ENCODE measurements at regions not wholly inside any gene's neighbourhood (a gene's known extent, or its start where the extent isn't known, plus 50 kb on each side); places are given as distances from the start of the nearest gene placed in this dataset.

DNA sequence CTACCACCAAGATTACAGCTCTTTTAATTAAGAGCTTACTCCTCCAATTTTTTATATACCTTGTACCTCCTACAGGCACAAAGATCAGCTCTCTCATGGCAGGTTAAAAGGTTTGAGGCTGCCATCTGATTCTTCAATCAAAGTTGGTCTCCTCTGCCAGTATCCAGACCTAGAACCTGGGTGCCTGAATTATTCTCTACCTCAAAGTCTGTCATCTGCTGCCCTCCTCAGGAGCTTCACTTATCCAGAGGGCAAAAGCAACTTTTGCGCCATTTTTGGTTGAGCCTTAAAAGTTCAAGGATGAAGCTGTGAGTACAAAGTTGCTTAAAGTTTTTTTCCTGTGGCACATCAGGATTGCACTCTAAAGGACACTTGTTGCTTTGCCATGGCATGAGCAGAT lies 343.7 kb upstream of the PPP1R2C start:
- no peak for DNase-seq
- Histone ChIP-seq H3K4me2 (no peak overlapping the region), H2AFZ (no peak overlapping the region), H3K9me2 (ENCODE audit: insufficient read depth) (no peaks in the 10 kb centered on the region), H3F3A (ENCODE audit: insufficient read depth, low read depth) (no peaks in the 10 kb centered on the region), H4K20me1 (ENCODE audit: insufficient read depth) (no peaks in the 10 kb centered on the region), H3K27me3 (ENCODE audit: insufficient read depth, low read depth) (no peaks in the 10 kb centered on the region), H3K4me3 (no peak overlapping the region), H3K36me3 (ENCODE audit: low read depth) (no peaks in the 10 kb centered on the region), H3K4me1 (replicated peaks; ENCODE audit: insufficient read depth) (no peaks in the 10 kb centered on the region), H3K27ac (no peak overlapping the region), H3K9me3 (ENCODE audit: insufficient read depth, low read depth) (no peaks in the 10 kb centered on the region), H3K79me2 (ENCODE audit: low read depth) (no peaks in the 10 kb centered on the region)
- POLR2A ChIA-PET (ENCODE audit: unreplicated experiment): no interaction called here
- TF ChIP-seq, protein P1, sequence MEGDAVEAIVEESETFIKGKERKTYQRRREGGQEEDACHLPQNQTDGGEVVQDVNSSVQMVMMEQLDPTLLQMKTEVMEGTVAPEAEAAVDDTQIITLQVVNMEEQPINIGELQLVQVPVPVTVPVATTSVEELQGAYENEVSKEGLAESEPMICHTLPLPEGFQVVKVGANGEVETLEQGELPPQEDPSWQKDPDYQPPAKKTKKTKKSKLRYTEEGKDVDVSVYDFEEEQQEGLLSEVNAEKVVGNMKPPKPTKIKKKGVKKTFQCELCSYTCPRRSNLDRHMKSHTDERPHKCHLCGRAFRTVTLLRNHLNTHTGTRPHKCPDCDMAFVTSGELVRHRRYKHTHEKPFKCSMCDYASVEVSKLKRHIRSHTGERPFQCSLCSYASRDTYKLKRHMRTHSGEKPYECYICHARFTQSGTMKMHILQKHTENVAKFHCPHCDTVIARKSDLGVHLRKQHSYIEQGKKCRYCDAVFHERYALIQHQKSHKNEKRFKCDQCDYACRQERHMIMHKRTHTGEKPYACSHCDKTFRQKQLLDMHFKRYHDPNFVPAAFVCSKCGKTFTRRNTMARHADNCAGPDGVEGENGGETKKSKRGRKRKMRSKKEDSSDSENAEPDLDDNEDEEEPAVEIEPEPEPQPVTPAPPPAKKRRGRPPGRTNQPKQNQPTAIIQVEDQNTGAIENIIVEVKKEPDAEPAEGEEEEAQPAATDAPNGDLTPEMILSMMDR (conservative IDR thresholded peaks at IDR 0.05): no peak
- TF ChIP-seq EZH2 (IDR thresholded peaks at IDR 0.05; ENCODE audit: low read depth): no peak
- intact Hi-C loops (cut with micrococcal nuclease; ENCODE audit: unreplicated experiment): no loop called here
- CTCF ChIA-PET: no interaction called here
- no TSS peak for BruUV-seq (replicated peaks)

DNA sequence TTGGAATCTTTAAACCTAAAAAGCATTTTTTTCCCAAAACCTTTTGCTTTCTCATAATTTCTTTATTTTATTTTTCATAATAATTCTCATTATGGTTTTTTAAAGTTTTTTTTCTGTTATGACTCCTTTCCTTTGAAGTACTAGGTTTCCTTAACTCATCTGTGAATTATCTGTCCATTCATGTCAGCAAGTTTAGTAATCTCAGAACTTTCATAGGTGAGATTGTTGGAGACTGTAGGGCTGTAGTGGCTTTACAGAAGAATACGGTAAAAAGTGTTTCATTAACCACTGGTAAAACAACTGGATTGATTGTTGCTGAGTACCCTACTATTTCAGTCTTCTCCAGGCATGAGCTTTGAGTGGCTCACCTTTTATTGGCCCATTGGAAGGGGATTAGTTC lies 361.7 kb upstream of the PPP1R2C start:
- intact Hi-C loops (cut with micrococcal nuclease; ENCODE audit: unreplicated experiment): no loop called here
- ChIA-PET POLR2A (ENCODE audit: unreplicated experiment) (no interaction called here), CTCF (no interaction called here)
- no peak overlapping the region for H3K4me3 ChIP-seq
- H3K4me1 ChIP-seq (replicated peaks; ENCODE audit: insufficient read depth): no peaks in the 10 kb centered on the region
- DNase-seq: no peak
- no TSS peak for BruUV-seq (replicated peaks)
- H3K9me2 ChIP-seq (ENCODE audit: insufficient read depth): no peaks in the 10 kb centered on the region
- H4K20me1 ChIP-seq (ENCODE audit: insufficient read depth): no peaks in the 10 kb centered on the region
- no peak overlapping the region for H3K27ac ChIP-seq
- H3F3A ChIP-seq (ENCODE audit: insufficient read depth, low read depth): no peaks in the 10 kb centered on the region
- no peaks in the 10 kb centered on the region for H3K27me3 ChIP-seq (ENCODE audit: insufficient read depth, low read depth)
- TF ChIP-seq, protein P1 (conservative IDR thresholded peaks at IDR 0.05): no peak
- no peak for TF ChIP-seq EZH2 (IDR thresholded peaks at IDR 0.05; ENCODE audit: low read depth)
- H2AFZ ChIP-seq: no peak overlapping the region
- no peaks in the 10 kb centered on the region for H3K9me3 ChIP-seq (ENCODE audit: insufficient read depth, low read depth)
- no peaks in the 10 kb centered on the region for H3K79me2 ChIP-seq (ENCODE audit: low read depth)
- no peak overlapping the region for H3K4me2 ChIP-seq
- H3K36me3 ChIP-seq (ENCODE audit: low read depth): no peaks in the 10 kb centered on the region

DNA sequence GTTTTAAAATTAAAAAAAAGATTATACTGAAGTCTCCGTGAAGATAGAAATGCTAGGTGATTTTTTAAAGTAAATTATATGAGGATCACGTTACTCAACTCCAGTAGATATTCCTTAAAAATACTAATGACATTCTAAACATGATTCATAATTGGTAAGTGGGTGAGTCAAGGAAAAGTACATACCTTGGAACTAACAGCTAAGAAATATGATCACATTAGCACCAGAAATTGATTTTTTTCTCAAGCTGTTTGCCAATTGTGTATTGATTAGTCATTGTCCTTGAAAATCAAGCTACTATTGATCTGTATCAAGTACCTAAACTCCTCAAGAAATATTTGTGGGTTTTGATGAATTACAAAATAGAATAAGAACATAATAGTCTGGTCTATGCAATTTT lies 362.6 kb upstream of the PPP1R2C start:
- no TSS peak for BruUV-seq (replicated peaks)
- intact Hi-C loops (cut with micrococcal nuclease; ENCODE audit: unreplicated experiment): no loop called here
- Histone ChIP-seq H3K4me2 (no peak overlapping the region), H3K79me2 (ENCODE audit: low read depth) (no peaks in the 10 kb centered on the region), H3K27ac (no peak overlapping the region), H3K36me3 (ENCODE audit: low read depth) (no peaks in the 10 kb centered on the region), H3K9me3 (ENCODE audit: insufficient read depth, low read depth) (no peaks in the 10 kb centered on the region), H3K9me2 (ENCODE audit: insufficient read depth) (no peaks in the 10 kb centered on the region), H3K27me3 (ENCODE audit: insufficient read depth, low read depth) (no peaks in the 10 kb centered on the region), H2AFZ (no peak overlapping the region), H3K4me3 (no peak overlapping the region), H3K4me1 (replicated peaks; ENCODE audit: insufficient read depth) (no peaks in the 10 kb centered on the region), H4K20me1 (ENCODE audit: insufficient read depth) (no peaks in the 10 kb centered on the region), H3F3A (ENCODE audit: insufficient read depth, low read depth) (no peaks in the 10 kb centered on the region)
- ChIA-PET CTCF (no interaction called here), POLR2A (ENCODE audit: unreplicated experiment) (no interaction called here)
- TF ChIP-seq, protein P1 (conservative IDR thresholded peaks at IDR 0.05): no peak
- TF ChIP-seq EZH2 (IDR thresholded peaks at IDR 0.05; ENCODE audit: low read depth): no peak
- peak in 1 of 2 experiments; percentile 41 for DNase-seq
